Keratinocyte (primary cell): ENCODE measurements at regions not wholly inside any gene's neighbourhood (a gene's known extent, or its start where the extent isn't known, plus 50 kb on each side); places are given as distances from the start of the nearest gene placed in this dataset.

ENCODE experiments used
- DNase-seq: peaks from one replicate; pipeline ENCODE4 v3.0.0-alpha.2; 2011; ENCODE audit warnings: low read depth, missing footprints, low spot score
- FAIRE-seq: peaks from 2 replicates; lab custom pipeline; 2011; peaks lifted over from hg19 to GRCh38; lab: Jason Lieb, UNC
- H2AFZ ChIP-seq: 2 replicates; pipeline ENCODE4 v1.6.0; 2012; ENCODE audit warnings: low read length, control low read depth, inconsistent platforms; ENCODE audit not compliant: control insufficient read depth
- H3K27ac ChIP-seq: 2 replicates; pipeline ENCODE4 v1.5.1; 2011; ENCODE audit warnings: low read length; ENCODE audit not compliant: control insufficient read depth, insufficient read depth
- H3K27me3 ChIP-seq: 3 replicates; pipeline ENCODE4 v1.6.0; 2011; ENCODE audit warnings: low read length; ENCODE audit not compliant: control insufficient read depth, insufficient read depth; ENCODE audit errors: extremely low read depth
- H3K36me3 ChIP-seq, 2 experiments: 2 replicates in 1 of 2; 3 replicates in 1 of 2; pipeline ENCODE4 v1.5.1; 2011; ENCODE audit warnings: low read length in 2 of 2, mild to moderate bottlenecking in 1 of 2; ENCODE audit not compliant: control insufficient read depth in 2 of 2, insufficient read depth in 2 of 2; ENCODE audit errors: extremely low read depth in 1 of 2
- H3K4me1 ChIP-seq: 3 replicates; pipeline ENCODE4 v1.5.1; 2011; ENCODE audit warnings: low read length; ENCODE audit not compliant: control insufficient read depth, insufficient read depth; ENCODE audit errors: extremely low read depth
- H3K4me2 ChIP-seq: 3 replicates; pipeline ENCODE4 v1.6.0; 2011; ENCODE audit warnings: low read depth, low read length; ENCODE audit not compliant: control insufficient read depth, insufficient read depth; ENCODE audit errors: extremely low read depth
- H3K4me3 ChIP-seq, 3 experiments: fragments of 200-600 bp in 1 of 3; sonication (generic) in 1 of 3; 2 replicates in 2 of 3; 3 replicates in 1 of 3; pipeline ENCODE4 v1.5.1; 2011 to 2016; ENCODE audit warnings: low read length in 3 of 3, mild to moderate bottlenecking in 3 of 3, control low read depth in 2 of 3, inconsistent platforms in 1 of 3, low read depth in 1 of 3, mixed read lengths in 1 of 3, mixed run types in 1 of 3, moderate library complexity in 1 of 3; ENCODE audit not compliant: control insufficient read depth in 2 of 3, insufficient read depth in 2 of 3; ENCODE audit errors: extremely low read depth in 1 of 3
- H3K79me2 ChIP-seq: 2 replicates; pipeline ENCODE4 v1.6.0; 2012; ENCODE audit warnings: low read length; ENCODE audit not compliant: control insufficient read depth, insufficient read depth
- H3K9ac ChIP-seq: 3 replicates; pipeline ENCODE4 v1.6.0; 2011; ENCODE audit warnings: low read length; ENCODE audit not compliant: control insufficient read depth, insufficient read depth; ENCODE audit errors: extremely low read depth
- H3K9me1 ChIP-seq: 3 replicates; pipeline ENCODE4 v1.6.0; 2011; ENCODE audit warnings: low read length; ENCODE audit not compliant: control insufficient read depth, insufficient read depth; ENCODE audit errors: extremely low read depth
- H3K9me3 ChIP-seq: 2 replicates; pipeline ENCODE4 v1.5.1; 2012; ENCODE audit warnings: low read depth, low read length; ENCODE audit not compliant: control insufficient read depth
- H4K20me1 ChIP-seq: 3 replicates; pipeline ENCODE4 v1.6.0; 2011; ENCODE audit warnings: low read length; ENCODE audit not compliant: control insufficient read depth, insufficient read depth; ENCODE audit errors: extremely low read depth
- CTCF ChIP-seq, 3 experiments: IDR thresholded peaks in 1 of 3; conservative IDR thresholded peaks in 1 of 3; optimal IDR thresholded peaks in 1 of 3; 2 replicates in 2 of 3; 3 replicates in 1 of 3; pipeline versions ENCODE3 to v1.5.1; 2011; ENCODE audit warnings: low read length in 3 of 3, mild to moderate bottlenecking in 3 of 3, moderate library complexity in 2 of 3, control low read depth in 1 of 3, inconsistent platforms in 1 of 3; ENCODE audit not compliant: insufficient read depth in 2 of 3; ENCODE audit errors: extremely low read depth in 1 of 3
- EZH2 ChIP-seq: IDR thresholded peaks from one replicate; pipeline ENCODE4 v1.6.1; 2012; ENCODE audit warnings: inconsistent platforms, mild to moderate bottlenecking, low read length, moderate library complexity
- dilution Hi-C: fragments of 300-500 bp; cut with MboI; formaldehyde crosslinking; loops from one replicate; pipeline ENCODE4 v1.7.0; 2020; ENCODE audit warnings: low sequenced_read_pairs; ENCODE audit not compliant: extremely low pct_ligation_motif_present

- no peak overlapping the region for H3K9ac ChIP-seq
- peaks cover 0 to 2% of the 10 kb centered on the region in 2 experiments for H3K36me3 ChIP-seq
- dilution Hi-C loops = no loop called here
These were observed 400.4 kb upstream of the THBS1 start for GRCh38 chr15:39180483-39180933.

GRCh38 chr15:39181056-39181747 is 399.7 kb upstream of the THBS1 start:
- Histone ChIP-seq H3K9me3 (no peaks in the 10 kb centered on the region), H3K36me3 (peaks cover 0 to 2% of the 10 kb centered on the region in 2 experiments), H3K27me3 (no peaks in the 10 kb centered on the region), H4K20me1 (no peaks in the 10 kb centered on the region), H3K79me2 (no peaks in the 10 kb centered on the region), H3K9ac (no peak overlapping the region), H2AFZ (peak overlapping the region; percentile 18), H3K4me1 (peaks cover 59% of the 10 kb centered on the region), H3K4me3 (no peak overlapping the region), H3K9me1 (no peaks in the 10 kb centered on the region), H3K4me2 (no peak overlapping the region), H3K27ac (no peak overlapping the region)
- dilution Hi-C loops = no loop called here
- FAIRE-seq (peak; percentile 13), DNase-seq (no peak)
- TF ChIP-seq EZH2 (no peak), CTCF (optimal IDR thresholded peaks at IDR 0.05 in 1 of 3, IDR thresholded peaks at IDR 0.05 in 1 of 3, conservative IDR thresholded peaks at IDR 0.05 in 1 of 3; ENCODE audit: extremely low read depth in 1 of 3, insufficient read depth in 2 of 3, low read length in 3 of 3) (no peak)

More at GRCh38 chr15:39180483-39180933, 400.4 kb upstream of the THBS1 start:
- FAIRE-seq (no peak), DNase-seq (no peak)
- Histone ChIP-seq H3K27me3 (no peaks in the 10 kb centered on the region), H3K9me3 (no peaks in the 10 kb centered on the region), H3K4me3 (no peak overlapping the region), H3K4me2 (no peak overlapping the region), H3K9me1 (no peaks in the 10 kb centered on the region), H3K4me1 (peaks cover 59% of the 10 kb centered on the region), H4K20me1 (no peaks in the 10 kb centered on the region), H3K27ac (no peak overlapping the region), H3K79me2 (no peaks in the 10 kb centered on the region), H2AFZ (no peak overlapping the region)
- no peak for TF ChIP-seq EZH2
- no peak for TF ChIP-seq CTCF (optimal IDR thresholded peaks at IDR 0.05 in 1 of 3, IDR thresholded peaks at IDR 0.05 in 1 of 3, conservative IDR thresholded peaks at IDR 0.05 in 1 of 3; ENCODE audit: extremely low read depth in 1 of 3, insufficient read depth in 2 of 3, low read length in 3 of 3)
